ENCODE measurements at regions not wholly inside any gene's neighbourhood (a gene's known extent, or its start where the extent isn't known, plus 50 kb on each side); places are given as distances from the start of the nearest gene placed in this dataset.

GRCh38 chr5:164298165-164298564 lies 792.7 kb downstream of the MAT2B start:
- no peak for TF ChIP-seq CTCF (IDR thresholded peaks at IDR 0.05)
- no peaks in the 10 kb centered on the region for H3K4me1 Mint-ChIP-seq (ENCODE audit: low read depth)
- H3K36me3 Mint-ChIP-seq (ENCODE audit: low read depth) = no peaks in the 10 kb centered on the region
- intact Hi-C loops (cut with micrococcal nuclease) = no loop called here
- no peak overlapping the region for H3K27ac Mint-ChIP-seq
- ATAC-seq = no peak
- ChIA-PET POLR2A (no interaction called here), CTCF (no interaction called here)
- no peak for DNase-seq
- H3K9me3 Mint-ChIP-seq = peaks cover 5% of the 10 kb centered on the region
- no peak overlapping the region for H3K4me3 Mint-ChIP-seq
- H3K27me3 Mint-ChIP-seq = no peaks in the 10 kb centered on the region

- H3K27ac Mint-ChIP-seq = no peak overlapping the region
- H3K4me3 Mint-ChIP-seq = no peak overlapping the region
- no peaks in the 10 kb centered on the region for H3K9me3 Mint-ChIP-seq
- intact Hi-C loops (cut with micrococcal nuclease) = no loop called here
- ChIA-PET POLR2A (no interaction called here), CTCF (no interaction called here)
- DNase-seq (no peak), ATAC-seq (no peak)
- H3K27me3 Mint-ChIP-seq = no peaks in the 10 kb centered on the region
- H3K4me1 Mint-ChIP-seq (ENCODE audit: low read depth) = no peaks in the 10 kb centered on the region
- TF ChIP-seq CTCF (IDR thresholded peaks at IDR 0.05) = no peak
- H3K36me3 Mint-ChIP-seq (ENCODE audit: low read depth) = no peaks in the 10 kb centered on the region
These were observed 794.9 kb downstream of the MAT2B start for GRCh38 chr5:164300295-164300694.

DNA sequence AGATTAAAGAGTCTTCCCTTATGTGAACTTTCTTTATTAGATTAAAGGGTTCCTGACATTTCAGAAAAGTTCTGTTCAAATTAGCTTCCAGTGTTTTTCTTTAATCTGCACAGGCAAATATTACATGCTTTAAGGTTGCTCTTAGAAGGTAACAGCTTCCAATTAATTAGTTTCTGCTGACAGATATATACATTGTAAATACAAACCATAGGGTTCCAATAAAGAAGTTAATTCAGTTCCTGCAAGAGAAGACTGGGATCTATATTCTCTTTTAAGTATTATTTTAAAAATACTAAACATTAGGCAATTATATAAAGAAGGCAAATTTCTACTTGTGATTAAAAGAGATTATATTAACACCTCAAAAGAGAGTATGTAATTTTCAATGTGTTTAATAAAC lies 795.7 kb downstream of the MAT2B start:
- H3K27me3 Mint-ChIP-seq = no peaks in the 10 kb centered on the region
- ATAC-seq (no peak), DNase-seq (no peak)
- no peak for TF ChIP-seq CTCF (IDR thresholded peaks at IDR 0.05)
- ChIA-PET CTCF (no interaction called here), POLR2A (no interaction called here)
- intact Hi-C loops (cut with micrococcal nuclease) = no loop called here
- no peaks in the 10 kb centered on the region for H3K36me3 Mint-ChIP-seq (ENCODE audit: low read depth)
- no peak overlapping the region for H3K4me3 Mint-ChIP-seq
- no peak overlapping the region for H3K27ac Mint-ChIP-seq
- no peaks in the 10 kb centered on the region for H3K4me1 Mint-ChIP-seq (ENCODE audit: low read depth)
- no peaks in the 10 kb centered on the region for H3K9me3 Mint-ChIP-seq

DNA sequence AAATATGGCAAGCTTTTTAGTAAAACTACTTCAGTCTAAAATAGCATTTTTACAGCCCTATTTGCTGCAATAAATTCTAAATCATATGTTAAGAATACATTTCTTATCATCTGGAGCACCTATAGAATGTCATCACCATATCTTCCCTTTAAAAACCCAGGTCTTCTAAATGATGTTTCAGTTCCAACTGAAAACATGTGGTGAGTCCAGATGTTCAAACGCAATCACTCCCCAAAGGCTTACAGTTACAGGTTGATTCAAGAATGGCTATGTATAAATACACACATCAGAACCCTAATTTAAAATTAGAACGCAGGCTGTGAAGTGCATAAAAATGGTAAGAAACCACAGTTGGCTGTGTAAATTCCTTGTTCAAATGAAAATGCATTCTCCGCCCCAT lies 796.3 kb downstream of the MAT2B start:
- DNase-seq = no peak
- no peak for ATAC-seq
- CTCF ChIA-PET = no interaction called here
- no peak overlapping the region for H3K27ac Mint-ChIP-seq
- no peaks in the 10 kb centered on the region for H3K4me1 Mint-ChIP-seq (ENCODE audit: low read depth)
- POLR2A ChIA-PET = no interaction called here
- H3K4me3 Mint-ChIP-seq = no peak overlapping the region
- TF ChIP-seq CTCF (IDR thresholded peaks at IDR 0.05) = no peak
- intact Hi-C loops (cut with micrococcal nuclease) = no loop called here
- H3K9me3 Mint-ChIP-seq = no peaks in the 10 kb centered on the region
- no peaks in the 10 kb centered on the region for H3K36me3 Mint-ChIP-seq (ENCODE audit: low read depth)
- H3K27me3 Mint-ChIP-seq = no peaks in the 10 kb centered on the region

DNA sequence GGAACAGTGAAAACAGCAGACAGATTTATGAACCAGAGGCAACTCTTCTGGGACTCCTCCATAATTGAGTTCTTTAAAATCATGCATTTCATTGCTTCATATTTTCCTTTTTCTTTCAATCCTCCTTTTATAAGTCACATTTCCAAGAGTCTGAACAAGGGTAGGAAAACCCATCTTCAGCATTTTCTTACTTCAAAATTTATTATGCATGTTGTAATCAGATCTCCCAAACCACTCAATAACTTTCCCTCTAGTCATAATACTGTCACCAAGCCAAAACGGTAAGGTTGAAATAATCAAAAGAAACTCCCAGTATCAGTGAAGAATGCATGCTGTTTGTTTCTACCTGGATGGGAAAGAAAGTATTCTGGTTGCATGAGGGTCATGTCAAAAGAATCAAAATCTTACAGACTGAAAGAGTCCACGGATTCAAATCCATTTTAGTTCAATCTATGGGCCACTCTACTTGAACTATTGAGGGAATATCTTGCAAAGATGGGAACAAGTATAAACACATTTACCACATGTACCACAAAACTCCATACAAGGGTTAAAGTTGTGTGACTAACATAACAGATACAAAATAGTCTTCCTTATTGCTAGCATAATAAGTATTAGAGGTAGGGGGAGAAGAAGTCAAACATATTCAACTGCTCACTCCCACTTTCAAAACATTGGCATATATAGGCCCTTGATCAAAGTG lies 797.3 kb downstream of the MAT2B start:
- no peaks in the 10 kb centered on the region for H3K36me3 Mint-ChIP-seq (ENCODE audit: low read depth)
- ChIA-PET CTCF (no interaction called here), POLR2A (no interaction called here)
- DNase-seq (no peak), ATAC-seq (no peak)
- intact Hi-C loops (cut with micrococcal nuclease) = no loop called here
- no peak overlapping the region for H3K4me3 Mint-ChIP-seq
- H3K27ac Mint-ChIP-seq = no peak overlapping the region
- no peaks in the 10 kb centered on the region for H3K9me3 Mint-ChIP-seq
- no peaks in the 10 kb centered on the region for H3K27me3 Mint-ChIP-seq
- TF ChIP-seq CTCF (IDR thresholded peaks at IDR 0.05) = no peak
- no peaks in the 10 kb centered on the region for H3K4me1 Mint-ChIP-seq (ENCODE audit: low read depth)

Measured in activated CD8-positive, alpha-beta T cell treated with anti-CD3 and anti-CD28 coated beads for 36 hours (primary cell).